ENCODE measurements at regions not wholly inside any gene's neighbourhood (a gene's known extent, or its start where the extent isn't known, plus 50 kb on each side); places are given as distances from the start of the nearest gene placed in this dataset.

GRCh38 chr13:21318891-21319532 lies 140.1 kb downstream of the ZDHHC20 start:
- DNase-seq (ENCODE audit: low spot score): peak; percentile 52

GRCh38 chr13:21319869-21320641 lies 139.0 kb downstream of the ZDHHC20 start:
- no peak for DNase-seq (ENCODE audit: low spot score)

- DNase-seq (ENCODE audit: low spot score): no peak
Observed at GRCh38 chr13:21320642-21321034, 138.5 kb downstream of the ZDHHC20 start.

- DNase-seq (ENCODE audit: low spot score): no peak
Observed at GRCh38 chr13:21321269-21321668, 137.8 kb downstream of the ZDHHC20 start.

GRCh38 chr13:21322327-21322965 lies 136.7 kb downstream of the ZDHHC20 start:
- DNase-seq (ENCODE audit: low spot score): no peak
